Stimulated activated CD4-positive, alpha-beta T cell treated with anti-CD3 and anti-CD28 coated beads, Interleukin-15, amount 100 ng/mL, for 48 hours (primary cell): ENCODE measurements at regions not wholly inside any gene's neighbourhood (a gene's known extent, or its start where the extent isn't known, plus 50 kb on each side); places are given as distances from the start of the nearest gene placed in this dataset.
"Not testable (repeated sequence)": the region's sequence is repeated elsewhere in the genome, so short reads cannot be mapped to it uniquely, and the experiment has no call there.

ENCODE experiments used
- DNase-seq, 2 donors: peaks; one replicate each; pipeline ENCODE4 v3.0.0-alpha.2; 2020; ENCODE audit warnings: low read depth in 2 of 2

- DNase-seq: no peak
These were observed 88.2 kb upstream of the TSC22D1 start for GRCh38 chr13:44664308-44664707.

- DNase-seq: no peak
These were observed 86.4 kb upstream of the TSC22D1 start for GRCh38 chr13:44662515-44662914.

- DNase-seq: no peak
These were observed 85.8 kb upstream of the TSC22D1 start for GRCh38 chr13:44661936-44662335.

GRCh38 chr13:44660050-44660449 is 83.9 kb upstream of the TSC22D1 start:
- no peak for DNase-seq

DNA sequence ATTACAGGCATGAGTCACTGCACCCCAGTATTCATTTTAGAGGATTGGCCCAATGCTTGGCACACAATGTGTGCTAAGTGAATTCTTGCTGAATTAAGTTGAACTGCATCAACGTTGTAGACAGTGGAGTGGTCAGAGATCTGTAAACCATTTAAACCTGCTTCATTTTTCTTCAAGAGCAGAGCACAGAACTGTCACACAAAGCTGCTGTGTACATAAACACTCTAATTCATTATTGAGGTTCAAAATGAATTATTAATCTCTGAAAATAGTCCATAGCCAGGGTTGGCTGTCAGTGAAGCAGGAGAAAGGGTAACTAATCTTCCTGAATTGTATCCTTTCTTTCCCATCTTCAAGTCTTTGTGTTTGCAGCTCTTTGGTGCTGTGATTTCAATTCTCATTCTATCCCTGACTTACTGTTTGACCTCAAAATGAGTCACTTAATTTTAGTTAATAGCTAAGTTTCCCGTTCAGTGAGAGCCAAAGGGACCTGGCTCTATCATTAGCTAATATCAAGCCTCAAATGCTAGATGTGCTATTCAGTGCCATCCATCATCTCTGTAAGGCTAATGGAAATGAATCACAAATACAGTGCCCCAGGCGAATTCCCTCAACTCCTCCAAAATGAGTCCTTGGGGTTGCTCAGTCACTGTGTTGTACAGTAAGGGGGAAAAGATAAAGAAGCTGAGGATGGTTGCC is 77.0 kb upstream of the TSC22D1 start:
- DNase-seq: no peak

- no peak for DNase-seq
These were observed 76.0 kb upstream of the TSC22D1 start for GRCh38 chr13:44652168-44652567.

GRCh38 chr13:44651724-44652123 is 75.6 kb upstream of the TSC22D1 start:
- no peak for DNase-seq

- no peak for DNase-seq
These were observed 75.1 kb upstream of the TSC22D1 start for GRCh38 chr13:44651209-44651608.

DNA sequence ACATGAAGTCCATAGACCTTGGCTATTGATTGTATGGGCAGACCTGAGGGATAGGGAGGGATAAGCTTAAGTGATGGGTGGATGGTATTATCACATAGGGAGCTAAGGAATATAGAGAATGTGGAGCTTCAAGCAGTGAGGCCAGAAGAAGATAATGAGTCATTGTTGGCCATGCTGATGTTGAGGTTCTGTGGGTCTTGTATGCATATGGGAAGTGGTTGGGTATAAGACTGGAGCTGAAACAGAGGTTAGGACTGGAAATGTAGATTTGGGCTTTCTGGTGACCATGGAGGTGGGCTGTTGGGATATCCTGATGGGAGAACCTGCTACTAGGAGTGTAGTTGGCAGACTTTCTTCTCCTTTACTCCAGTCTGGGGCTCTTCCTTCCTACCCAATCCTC is 73.7 kb upstream of the TSC22D1 start:
- DNase-seq: no peak

- peak; percentile 31 to 36 for DNase-seq
These were observed 72.9 kb upstream of the TSC22D1 start for GRCh38 chr13:44649104-44649428.

- DNase-seq: no peak
These were observed 72.4 kb upstream of the TSC22D1 start for GRCh38 chr13:44648392-44649103.

DNA sequence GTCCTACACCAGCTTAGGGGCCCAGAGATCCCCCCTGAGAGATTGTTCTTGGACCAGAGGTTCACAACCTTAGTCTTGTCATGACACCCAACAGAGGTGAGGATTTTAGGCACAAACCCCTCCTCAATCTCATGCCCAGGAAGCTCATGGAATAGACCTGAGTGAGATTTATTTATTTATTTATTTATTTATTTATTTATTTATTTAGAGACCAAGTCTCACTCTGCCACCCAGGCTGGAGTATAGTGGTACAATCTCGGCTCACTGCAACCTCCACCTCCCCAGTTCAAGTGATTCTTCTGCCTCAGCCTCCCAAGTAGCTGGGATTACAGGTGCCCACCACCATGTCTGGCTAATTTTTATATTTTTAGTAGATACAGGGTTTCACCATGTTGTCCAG is 71.4 kb upstream of the TSC22D1 start:
- DNase-seq: not testable (repeated sequence)

GRCh38 chr13:44646044-44646443 is 69.9 kb upstream of the TSC22D1 start:
- no peak for DNase-seq

DNA sequence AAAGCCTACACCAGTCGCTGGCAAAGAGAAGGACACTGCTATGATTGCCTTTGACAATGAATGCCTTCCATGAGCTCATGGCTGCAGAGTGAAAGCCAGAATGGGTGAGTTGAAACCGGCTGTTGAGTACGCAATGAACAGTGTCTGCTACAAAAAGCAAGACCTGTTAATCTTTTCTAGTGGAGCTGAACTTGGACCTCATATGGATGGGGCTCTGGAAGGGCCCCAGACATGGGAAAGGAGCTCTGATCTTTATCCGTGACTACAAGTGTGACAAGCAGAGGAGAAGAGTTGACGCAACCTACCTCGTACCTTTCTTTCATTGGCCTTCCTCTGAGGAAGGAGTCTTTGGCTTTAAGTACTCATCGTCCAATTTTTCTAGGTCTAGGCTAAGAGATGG is 67.1 kb upstream of the TSC22D1 start:
- no peak for DNase-seq

DNA sequence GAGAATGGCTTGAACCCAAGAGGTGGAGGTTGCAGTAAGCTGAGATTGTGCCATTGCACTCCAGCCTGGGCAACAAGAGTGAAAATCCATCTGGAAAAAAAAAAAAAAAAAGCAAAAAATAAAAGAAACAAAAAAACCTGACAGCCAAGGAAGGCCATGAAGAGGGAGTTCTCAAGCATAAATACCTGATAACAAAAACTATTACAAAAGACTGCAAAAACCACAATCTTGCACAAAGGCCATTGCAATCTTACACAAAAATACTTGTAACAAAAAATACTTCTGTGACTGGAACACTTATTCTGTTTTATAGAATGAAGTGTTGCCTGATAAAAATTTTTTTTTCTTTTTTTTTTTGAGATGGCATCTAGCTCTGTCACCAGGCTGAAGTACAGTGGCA is 61.5 kb upstream of the TSC22D1 start:
- no peak for DNase-seq

GRCh38 chr13:44629465-44630183 is 53.5 kb upstream of the TSC22D1 start:
- DNase-seq: no peak

DNA sequence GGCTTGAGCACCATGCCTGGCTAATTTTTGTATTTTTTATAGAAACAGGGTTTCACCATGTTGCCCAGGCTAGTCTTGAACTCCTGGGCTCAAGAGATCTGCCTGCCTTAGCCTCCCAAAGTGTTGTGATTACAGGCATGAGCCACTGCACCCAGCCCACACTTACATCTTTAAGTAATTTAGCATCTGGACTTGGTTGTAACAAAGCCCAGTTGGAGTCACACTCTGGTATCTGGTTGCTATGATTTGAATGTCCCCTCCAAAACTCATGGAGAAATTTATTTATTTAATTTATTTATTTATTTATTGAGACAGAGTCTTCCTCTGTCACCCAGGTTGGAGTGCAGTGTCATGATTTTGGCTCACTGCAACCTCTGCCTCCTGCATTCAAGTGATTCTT is 52.7 kb upstream of the TSC22D1 start:
- not testable (repeated sequence) for DNase-seq

- no peak for DNase-seq
These were observed 51.3 kb upstream of the TSC22D1 start for GRCh38 chr13:44627441-44627840.

DNA sequence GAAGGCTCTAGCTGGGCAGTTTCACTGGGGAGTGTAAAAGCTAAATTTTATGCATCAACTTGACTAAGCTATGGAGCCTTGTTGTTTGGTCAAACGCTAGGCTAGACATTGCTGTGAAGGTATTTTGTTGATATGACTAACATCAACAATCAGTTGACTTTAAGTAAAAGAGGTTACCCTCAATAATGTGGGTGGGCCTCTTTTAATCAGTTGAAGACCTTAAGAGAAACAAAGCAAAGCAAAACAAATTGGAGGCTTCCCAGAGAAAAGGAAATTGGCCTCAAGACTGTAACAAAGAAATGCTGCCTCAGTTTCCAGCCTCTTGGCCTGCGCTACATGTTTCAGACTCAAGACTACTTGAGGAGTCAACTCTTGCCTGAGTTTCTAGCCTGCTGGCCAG is 50.0 kb upstream of the TSC22D1 start:
- no peak for DNase-seq
